Tibial nerve (tissue), 4 donors: ENCODE measurements at regions not wholly inside any gene's neighbourhood (a gene's known extent, or its start where the extent isn't known, plus 50 kb on each side); places are given as distances from the start of the nearest gene placed in this dataset.

Experiments
- DNase-seq, 2 donors: peaks; one replicate each; pipeline ENCODE4 v3.0.0-alpha.2; 2019; ENCODE audit warnings: low spot score in 2 of 2
- H3K27ac ChIP-seq, 4 donors: fragments of 200-600 bp; sonication (generic) in 3 of 4; one replicate each; pipeline ENCODE4 v1.5.1; 2017 to 2019; ENCODE audit warnings: mild to moderate bottlenecking in 1 of 4
- H3K27me3 ChIP-seq, 2 donors: fragments of 200-600 bp; sonication (generic) in 1 of 2; one replicate each; pipeline versions ENCODE4 v1.5.1 to v1.6.0; 2017 to 2019
- H3K36me3 ChIP-seq, 3 donors: fragments of 200-600 bp; sonication (generic); one replicate each; pipeline ENCODE4 v1.5.1; 2018 to 2019
- H3K4me1 ChIP-seq, 4 donors: fragments of 200-600 bp; sonication (generic) in 3 of 4; one replicate each; pipeline ENCODE4 v1.5.1; 2017 to 2019
- H3K4me3 ChIP-seq, 4 donors: fragments of 200-600 bp; sonication (generic) in 3 of 4; one replicate each; pipeline ENCODE4 v1.5.1; 2017 to 2019; ENCODE audit warnings: mild to moderate bottlenecking in 1 of 4, moderate library complexity in 1 of 4
- H3K9me3 ChIP-seq, 4 donors: fragments of 200-600 bp; sonication (generic) in 3 of 4; one replicate each; pipeline ENCODE4 v1.5.1; 2017 to 2019
- EP300 ChIP-seq, 2 donors: sonication (generic); formaldehyde crosslinking; IDR thresholded peaks; one replicate each; pipeline ENCODE4 v1.6.1; 2017; ENCODE audit warnings: antibody characterized with exemption in 2 of 2, mild to moderate bottlenecking in 1 of 2
- POLR2A ChIP-seq, 2 donors: fragments of 450-650 bp; IDR thresholded peaks; one replicate each; pipeline ENCODE4 v1.6.1; 2017; ENCODE audit warnings: antibody characterized with exemption in 2 of 2, mild to moderate bottlenecking in 2 of 2, moderate library complexity in 2 of 2
- WGBS, 2 donors: methylation state at CpG; one replicate each; pipeline ENCODE4 v1.1.5; 2018; 5-methylcytosine and 5-hydroxymethylcytosine counted together
- TF ChIP-seq, protein P1 (sequence below), 5 experiments: fragments of 200-600 bp in 3 of 5; fragments of 450-650 bp in 2 of 5; sonication (generic) in 3 of 5; IDR thresholded peaks; one replicate each; pipeline ENCODE4 v1.5.1; 2016 to 2019; ENCODE audit warnings: antibody characterized with exemption in 5 of 5, mild to moderate bottlenecking in 3 of 5, moderate library complexity in 2 of 5

DNA sequence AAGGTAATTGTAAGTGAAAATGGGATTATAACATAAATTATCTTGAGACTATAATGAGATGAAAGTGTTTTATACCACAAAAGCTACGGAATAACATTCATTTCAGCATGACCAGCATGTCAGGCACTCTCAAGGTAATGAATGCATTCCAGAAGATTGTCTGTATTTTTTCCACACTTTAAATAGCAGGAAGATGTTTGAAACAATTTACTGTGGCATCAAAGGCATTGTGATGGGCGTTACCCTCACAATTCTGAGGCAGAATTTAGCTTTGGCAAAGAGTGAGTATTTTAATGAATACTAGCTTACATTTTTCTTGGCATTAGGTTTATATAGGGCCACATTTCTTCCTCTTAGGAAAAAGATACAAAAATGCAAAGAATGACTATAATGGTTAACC, 627.2 kb downstream of the BCKDHB start:
- Histone ChIP-seq H3K4me1 (peaks cover 0 to 4% (median 0%) of the 10 kb centered on the region in 4 donors), H3K27ac (no peak overlapping the region), H3K4me3 (no peak overlapping the region), H3K9me3 (no peaks in the 10 kb centered on the region), H3K27me3 (no peaks in the 10 kb centered on the region), H3K36me3 (no peaks in the 10 kb centered on the region)
- WGBS, 2 donors, result 70 to 71% methylated on average over 2 of the region's 2 CpGs
- TF ChIP-seq POLR2A (IDR thresholded peaks at IDR 0.05) (no peak), EP300 (IDR thresholded peaks at IDR 0.05) (no peak)
- TF ChIP-seq, protein P1, sequence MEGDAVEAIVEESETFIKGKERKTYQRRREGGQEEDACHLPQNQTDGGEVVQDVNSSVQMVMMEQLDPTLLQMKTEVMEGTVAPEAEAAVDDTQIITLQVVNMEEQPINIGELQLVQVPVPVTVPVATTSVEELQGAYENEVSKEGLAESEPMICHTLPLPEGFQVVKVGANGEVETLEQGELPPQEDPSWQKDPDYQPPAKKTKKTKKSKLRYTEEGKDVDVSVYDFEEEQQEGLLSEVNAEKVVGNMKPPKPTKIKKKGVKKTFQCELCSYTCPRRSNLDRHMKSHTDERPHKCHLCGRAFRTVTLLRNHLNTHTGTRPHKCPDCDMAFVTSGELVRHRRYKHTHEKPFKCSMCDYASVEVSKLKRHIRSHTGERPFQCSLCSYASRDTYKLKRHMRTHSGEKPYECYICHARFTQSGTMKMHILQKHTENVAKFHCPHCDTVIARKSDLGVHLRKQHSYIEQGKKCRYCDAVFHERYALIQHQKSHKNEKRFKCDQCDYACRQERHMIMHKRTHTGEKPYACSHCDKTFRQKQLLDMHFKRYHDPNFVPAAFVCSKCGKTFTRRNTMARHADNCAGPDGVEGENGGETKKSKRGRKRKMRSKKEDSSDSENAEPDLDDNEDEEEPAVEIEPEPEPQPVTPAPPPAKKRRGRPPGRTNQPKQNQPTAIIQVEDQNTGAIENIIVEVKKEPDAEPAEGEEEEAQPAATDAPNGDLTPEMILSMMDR (IDR thresholded peaks at IDR 0.05), result no peak
- DNase-seq, result no peak

DNA sequence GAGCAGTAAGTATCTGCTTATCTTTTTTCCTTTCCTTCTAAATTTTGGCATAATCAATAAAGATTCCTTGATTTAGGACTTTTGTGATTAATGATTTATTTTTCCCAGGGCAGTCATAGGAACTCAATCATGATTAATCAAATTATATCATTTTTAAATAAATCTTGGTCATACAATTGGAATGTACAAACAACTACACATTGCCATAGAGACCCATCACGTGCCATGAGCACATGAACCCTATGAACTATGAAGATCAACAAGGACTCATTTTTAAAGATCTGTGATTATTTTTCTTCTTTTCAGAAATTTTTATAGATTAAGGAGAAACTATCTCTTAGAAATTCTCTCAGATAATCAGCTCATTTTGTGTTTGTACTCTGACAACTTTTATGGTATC, 622.4 kb downstream of the BCKDHB start:
- no peak for TF ChIP-seq POLR2A (IDR thresholded peaks at IDR 0.05)
- TF ChIP-seq EP300 (IDR thresholded peaks at IDR 0.05), result no peak
- TF ChIP-seq, protein P1 (IDR thresholded peaks at IDR 0.05), result no peak
- H3K4me1 ChIP-seq, result peaks cover 0 to 23% (median 0%) of the 10 kb centered on the region in 4 donors

DNA sequence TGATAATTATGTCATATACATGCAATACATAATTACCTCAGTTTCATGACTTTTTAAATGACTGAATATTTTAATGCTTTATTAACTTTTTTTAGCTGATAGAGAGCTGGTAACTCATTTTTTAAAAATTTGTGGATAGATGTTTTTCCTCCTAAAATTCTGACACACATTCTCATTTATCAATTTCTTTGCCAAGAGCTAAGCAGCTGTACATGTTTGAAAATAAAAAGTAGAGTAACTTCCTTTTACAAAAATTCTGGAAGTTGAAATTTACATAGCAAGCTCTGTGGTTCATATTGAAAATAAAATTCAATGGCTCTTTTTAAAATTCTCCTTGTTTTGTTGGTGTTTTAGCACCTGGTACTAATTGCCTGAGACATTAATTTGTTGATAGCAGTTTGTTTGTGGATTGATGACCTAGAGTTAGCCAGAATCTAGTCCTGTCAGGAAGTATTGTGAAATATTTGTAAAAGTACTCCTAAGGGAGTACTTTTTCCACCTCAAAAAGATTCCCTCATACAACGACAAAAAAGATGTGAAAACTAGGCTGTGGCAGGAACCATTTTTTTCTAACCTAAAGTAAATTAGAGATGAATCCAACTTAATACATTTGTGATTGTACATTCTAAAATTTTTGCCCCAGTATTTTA, 621.8 kb downstream of the BCKDHB start:
- WGBS, 2 donors, result 52 to 57% methylated on average over 1 of the region's 1 CpG
- H3K27me3 ChIP-seq, result no peaks in the 10 kb centered on the region
- no peak overlapping the region for H3K27ac ChIP-seq
- DNase-seq, result no peak
- H3K4me3 ChIP-seq, result no peak overlapping the region
- peaks cover 0 to 23% (median 0%) of the 10 kb centered on the region in 4 donors for H3K4me1 ChIP-seq
- H3K36me3 ChIP-seq, result no peaks in the 10 kb centered on the region
- no peaks in the 10 kb centered on the region for H3K9me3 ChIP-seq
- TF ChIP-seq, protein P1 (IDR thresholded peaks at IDR 0.05), result no peak
- TF ChIP-seq POLR2A (IDR thresholded peaks at IDR 0.05), result no peak

More for the DNA sequence above, 622.4 kb downstream of the BCKDHB start:
- Histone ChIP-seq H3K36me3 (no peaks in the 10 kb centered on the region), H3K4me3 (no peak overlapping the region), H3K27me3 (no peaks in the 10 kb centered on the region), H3K27ac (no peak overlapping the region), H3K9me3 (no peaks in the 10 kb centered on the region)
- no peak for DNase-seq
- 37 to 54% methylated on average over 1 of the region's 1 CpG for WGBS, 2 donors

DNA sequence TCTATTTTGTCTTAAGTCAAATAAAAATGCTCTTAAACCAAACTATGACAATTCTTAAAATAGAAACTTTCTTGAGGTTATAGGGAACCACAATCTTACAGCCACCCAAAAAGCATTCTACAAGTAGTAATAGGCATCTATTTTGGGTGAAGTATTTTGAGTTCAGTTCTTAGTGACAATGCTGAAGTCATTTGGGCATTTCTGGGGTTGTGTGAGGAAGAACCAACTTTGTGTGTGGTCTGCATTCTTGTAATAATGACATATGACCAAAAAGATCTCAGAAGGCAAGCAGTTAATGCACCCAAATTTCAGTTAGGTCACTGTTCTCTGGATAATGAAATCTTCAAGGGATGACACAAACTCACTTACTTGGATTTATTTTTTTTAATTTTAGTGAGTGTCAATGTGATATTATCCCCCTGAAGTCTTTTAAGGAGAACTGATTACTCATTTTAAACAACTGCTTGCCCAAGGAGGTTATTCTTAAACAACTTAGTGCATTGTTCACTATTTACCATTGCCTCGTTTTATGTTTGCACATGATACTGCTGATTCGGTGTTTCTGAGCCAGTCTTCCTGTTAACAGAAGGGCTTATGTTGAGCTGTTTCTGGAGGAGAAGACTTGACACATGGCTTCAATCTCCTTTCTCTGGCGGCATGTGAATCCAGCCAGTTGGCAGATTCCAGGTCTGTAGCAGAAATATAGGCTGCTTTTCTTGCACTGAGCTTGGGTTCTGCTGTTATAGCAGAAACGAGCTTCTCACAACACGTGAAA, 618.9 kb downstream of the BCKDHB start:
- DNase-seq, result no peak
- H3K4me3 ChIP-seq, result no peak overlapping the region
- H3K4me1 ChIP-seq, result peaks cover 0 to 23% (median 0%) of the 10 kb centered on the region in 4 donors
- H3K27ac ChIP-seq, result peak overlapping the region in 2 of 4 donors; percentile 32 to 52
- WGBS, 2 donors, result 45 to 51% methylated on average over 5 of the region's 5 CpGs
- no peaks in the 10 kb centered on the region for H3K36me3 ChIP-seq
- no peaks in the 10 kb centered on the region for H3K27me3 ChIP-seq
- TF ChIP-seq, protein P1 (IDR thresholded peaks at IDR 0.05), result no peak
- TF ChIP-seq EP300 (IDR thresholded peaks at IDR 0.05) (no peak), POLR2A (IDR thresholded peaks at IDR 0.05) (no peak)
- peaks cover 0 to 2% (median 0%) of the 10 kb centered on the region in 4 donors for H3K9me3 ChIP-seq

DNA sequence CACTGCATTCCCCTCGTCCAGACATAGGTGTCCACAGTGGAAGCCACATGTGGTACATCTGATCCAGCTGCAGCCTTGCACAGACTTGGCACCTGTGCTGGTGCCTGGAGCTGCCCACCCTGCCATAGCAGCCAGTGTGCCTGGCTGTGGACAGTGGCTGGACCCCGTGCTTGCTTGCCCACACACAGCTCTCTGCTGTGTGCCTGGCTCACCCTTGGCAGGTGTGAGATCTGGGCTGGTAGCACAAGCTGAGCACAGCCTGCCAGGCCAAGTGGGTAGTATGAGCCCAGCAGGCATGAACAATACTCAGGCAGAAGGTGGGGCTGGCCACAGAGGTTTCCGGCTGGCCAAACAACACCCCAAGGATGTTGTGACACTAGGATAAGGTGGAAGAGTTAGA, 614.4 kb downstream of the BCKDHB start:
- Histone ChIP-seq H3K27ac (no peak overlapping the region), H3K9me3 (peaks cover 0 to 8% (median 0%) of the 10 kb centered on the region in 4 donors), H3K36me3 (no peaks in the 10 kb centered on the region), H3K4me1 (peaks cover 0 to 12% (median 0%) of the 10 kb centered on the region in 4 donors), H3K27me3 (no peaks in the 10 kb centered on the region), H3K4me3 (no peak overlapping the region)
- TF ChIP-seq POLR2A (IDR thresholded peaks at IDR 0.05) (no peak), EP300 (IDR thresholded peaks at IDR 0.05) (no peak)
- TF ChIP-seq, protein P1 (IDR thresholded peaks at IDR 0.05), result no peak
- no peak for DNase-seq
- WGBS, 2 donors, result 78 to 96% methylated on average over 2 to 3 of the region's 3 CpGs
